PC-9 (cell line): ENCODE measurements at regions not wholly inside any gene's neighbourhood (a gene's known extent, or its start where the extent isn't known, plus 50 kb on each side); places are given as distances from the start of the nearest gene placed in this dataset.

Experiments
- BruUV-seq: library from RNA; stranded (reverse); fragments of 400-500 nt; replicated peaks from 2 replicates; lab custom pipeline; 2021; lab: Mats Ljungman, UMichigan
- CTCF ChIA-PET: fragments of 300-600 bp; sonication (Branson Sonifier 250); formaldehyde crosslinking; loops from one replicate; lab custom pipeline; 2022; ENCODE audit warnings: antibody characterized with exemption; lab: Charles Lee
- POLR2A ChIA-PET: fragments of 300-600 bp; sonication (Branson Sonifier 250); formaldehyde crosslinking; loops from one replicate; lab custom pipeline; 2022; ENCODE audit warnings: antibody characterized with exemption; ENCODE audit not compliant: unreplicated experiment; lab: Charles Lee
- DNase-seq, 2 experiments: peaks; one replicate each; pipeline versions ENCODE4 v3.0.0 to v3.0.0-alpha.2; 2015 to 2022; ENCODE audit warnings: mixed read lengths in 1 of 2
- H2AFZ ChIP-seq: fragments of 200-600 bp; sonication (generic); 2 replicates; pipeline ENCODE4 v1.8.1; 2017; ENCODE audit warnings: antibody characterized with exemption
- H3F3A ChIP-seq: fragments of 200-600 bp; sonication (generic); 2 replicates; pipeline ENCODE4 v1.8.1; 2017; ENCODE audit warnings: antibody characterized with exemption, mild to moderate bottlenecking, low read depth; ENCODE audit not compliant: insufficient read depth
- H3K27ac ChIP-seq: fragments of 200-600 bp; sonication (generic); 2 replicates; pipeline ENCODE4 v1.6.1; 2016; ENCODE audit warnings: mixed run types
- H3K27me3 ChIP-seq: fragments of 200-600 bp; sonication (generic); 2 replicates; pipeline ENCODE4 v1.6.1; 2016; ENCODE audit warnings: low read depth, mixed run types; ENCODE audit not compliant: insufficient read depth
- H3K36me3 ChIP-seq: fragments of 200-600 bp; sonication (generic); 2 replicates; pipeline ENCODE4 v1.6.1; 2016; ENCODE audit warnings: low read depth, mixed run types
- H3K4me1 ChIP-seq: fragments of 200-600 bp; sonication (generic); replicated peaks from 2 replicates; pipeline ENCODE4 v1.6.1; 2016; ENCODE audit warnings: mixed run types; ENCODE audit not compliant: insufficient read depth
- H3K4me2 ChIP-seq: fragments of 200-600 bp; sonication (generic); 2 replicates; pipeline ENCODE4 v1.6.1; 2017; ENCODE audit warnings: mixed run types
- H3K4me3 ChIP-seq: fragments of 200-600 bp; sonication (generic); 2 replicates; pipeline ENCODE4 v1.6.1; 2016; ENCODE audit warnings: mixed run types
- H3K79me2 ChIP-seq: fragments of 200-600 bp; sonication (generic); 2 replicates; pipeline ENCODE4 v1.6.1; 2017; ENCODE audit warnings: low read depth, mixed run types
- H3K9me2 ChIP-seq: fragments of 200-600 bp; sonication (generic); 2 replicates; pipeline ENCODE4 v1.8.1; 2017; ENCODE audit warnings: mild to moderate bottlenecking; ENCODE audit not compliant: insufficient read depth
- H3K9me3 ChIP-seq: fragments of 200-600 bp; sonication (generic); 2 replicates; pipeline ENCODE4 v1.8.1; 2016; ENCODE audit warnings: low read depth; ENCODE audit not compliant: insufficient read depth
- H4K20me1 ChIP-seq: fragments of 200-600 bp; sonication (generic); 2 replicates; pipeline ENCODE4 v1.8.1; 2017; ENCODE audit not compliant: insufficient read depth
- CTCF ChIP-seq: fragments of 200-600 bp; sonication (generic); conservative IDR thresholded peaks from 2 replicates; pipeline ENCODE4 v1.6.1; 2017; ENCODE audit warnings: mixed run types, antibody characterized with exemption, mild to moderate bottlenecking, moderate library complexity
- EZH2 ChIP-seq: fragments of 200-600 bp; sonication (generic); IDR thresholded peaks from 2 replicates; pipeline ENCODE4 v1.8.0; 2017; ENCODE audit warnings: antibody characterized with exemption, low read depth
- intact Hi-C: fragments of 100-400 bp; cut with micrococcal nuclease; formaldehyde crosslinking; loops from one replicate; pipeline ENCODE4 v1.10.0; 2022; ENCODE audit not compliant: unreplicated experiment

GRCh38 chr18:78820161-78820834 lies 159.3 kb upstream of the SALL3 start:
- Histone ChIP-seq H4K20me1 (no peaks in the 10 kb centered on the region), H3K4me1 (no peaks in the 10 kb centered on the region), H3K4me3 (no peak overlapping the region), H3K27ac (no peak overlapping the region), H3K4me2 (no peak overlapping the region), H3K9me2 (no peaks in the 10 kb centered on the region), H3F3A (no peaks in the 10 kb centered on the region), H2AFZ (no peak overlapping the region), H3K36me3 (no peaks in the 10 kb centered on the region), H3K27me3 (peaks cover 84% of the 10 kb centered on the region), H3K79me2 (no peaks in the 10 kb centered on the region), H3K9me3 (no peaks in the 10 kb centered on the region)
- BruUV-seq: no TSS peak
- intact Hi-C loops: no loop called here
- TF ChIP-seq CTCF: no peak
- no peak for TF ChIP-seq EZH2
- CTCF ChIA-PET: no interaction called here
- POLR2A ChIA-PET: no interaction called here
- DNase-seq: no peak

GRCh38 chr18:78821396-78821795 lies 158.2 kb upstream of the SALL3 start:
- BruUV-seq: no TSS peak
- Histone ChIP-seq H3K9me2 (no peaks in the 10 kb centered on the region), H3K4me2 (no peak overlapping the region), H3K27ac (no peak overlapping the region), H3K36me3 (no peaks in the 10 kb centered on the region), H3K4me1 (no peaks in the 10 kb centered on the region), H3K79me2 (no peaks in the 10 kb centered on the region), H3F3A (no peaks in the 10 kb centered on the region), H4K20me1 (no peaks in the 10 kb centered on the region), H3K27me3 (peaks cover 81% of the 10 kb centered on the region), H3K9me3 (no peaks in the 10 kb centered on the region), H2AFZ (no peak overlapping the region), H3K4me3 (no peak overlapping the region)
- ChIA-PET POLR2A (no interaction called here), CTCF (no interaction called here)
- no peak for DNase-seq
- no peak for TF ChIP-seq CTCF
- TF ChIP-seq EZH2: no peak
- intact Hi-C loops: no loop called here

GRCh38 chr18:78822171-78822948 lies 157.3 kb upstream of the SALL3 start:
- CTCF ChIA-PET: no interaction called here
- no peak overlapping the region for H3K27ac ChIP-seq
- H4K20me1 ChIP-seq: no peaks in the 10 kb centered on the region
- H2AFZ ChIP-seq: no peak overlapping the region
- DNase-seq: no peak
- no peak overlapping the region for H3K4me2 ChIP-seq
- H3F3A ChIP-seq: no peaks in the 10 kb centered on the region
- no peak for TF ChIP-seq CTCF
- TF ChIP-seq EZH2: no peak
- BruUV-seq: no TSS peak
- no peaks in the 10 kb centered on the region for H3K9me3 ChIP-seq
- H3K4me3 ChIP-seq: no peak overlapping the region
- H3K27me3 ChIP-seq: peaks cover 81% of the 10 kb centered on the region
- no peaks in the 10 kb centered on the region for H3K79me2 ChIP-seq
- no peaks in the 10 kb centered on the region for H3K4me1 ChIP-seq
- no peaks in the 10 kb centered on the region for H3K36me3 ChIP-seq
- intact Hi-C loops: no loop called here
- POLR2A ChIA-PET: no interaction called here
- no peaks in the 10 kb centered on the region for H3K9me2 ChIP-seq
